ENCODE measurements at regions not wholly inside any gene's neighbourhood (a gene's known extent, or its start where the extent isn't known, plus 50 kb on each side); places are given as distances from the start of the nearest gene placed in this dataset.
"Not testable (repeated sequence)": the region's sequence is repeated elsewhere in the genome, so short reads cannot be mapped to it uniquely, and the experiment has no call there.

- no peak for FAIRE-seq
Observed at GRCh38 chr12:71385155-71385554, 54.4 kb upstream of the LGR5 start.

GRCh38 chr12:71376711-71377355 is 62.8 kb upstream of the LGR5 start:
- FAIRE-seq: not testable (repeated sequence)

- FAIRE-seq: no peak
Observed at GRCh38 chr12:71371122-71371521, 68.5 kb upstream of the LGR5 start.

- no peak for FAIRE-seq
Observed at GRCh38 chr12:71360013-71360412, 79.6 kb upstream of the LGR5 start.

- FAIRE-seq: no peak
Observed at GRCh38 chr12:71356569-71356968, 83.0 kb upstream of the LGR5 start.

GRCh38 chr12:71354871-71355270 is 84.7 kb upstream of the LGR5 start:
- no peak for FAIRE-seq

GRCh38 chr12:71353607-71354006 is 86.0 kb upstream of the LGR5 start:
- no peak for FAIRE-seq

GRCh38 chr12:71349950-71350349 is 89.6 kb upstream of the LGR5 start:
- no peak for FAIRE-seq

- no peak for FAIRE-seq
Observed at GRCh38 chr12:71338933-71339332, 100.7 kb upstream of the LGR5 start.

- no peak for FAIRE-seq
Observed at GRCh38 chr12:71335963-71336257, 103.7 kb upstream of the LGR5 start.

- no peak for FAIRE-seq
Observed at GRCh38 chr12:71335151-71335962, 104.2 kb upstream of the LGR5 start.

- no peak for FAIRE-seq
Observed at GRCh38 chr12:71333418-71333817, 106.2 kb upstream of the LGR5 start.

GRCh38 chr12:71329956-71330355 is 109.6 kb upstream of the LGR5 start:
- FAIRE-seq: no peak

- no peak for FAIRE-seq
Observed at GRCh38 chr12:71321531-71321930, 118.1 kb upstream of the LGR5 start.

GRCh38 chr12:71321130-71321529 is 118.5 kb upstream of the LGR5 start:
- FAIRE-seq: no peak

- no peak for FAIRE-seq
Observed at GRCh38 chr12:71315328-71315985, 124.1 kb upstream of the LGR5 start.

- no peak for FAIRE-seq
Observed at GRCh38 chr12:71312768-71313403, 126.7 kb upstream of the LGR5 start.

GRCh38 chr12:71311611-71312010 is 128.0 kb upstream of the LGR5 start:
- not testable (repeated sequence) for FAIRE-seq

GRCh38 chr12:71306808-71307207 is 132.8 kb upstream of the LGR5 start:
- peak; percentile 100 for FAIRE-seq

- no peak for FAIRE-seq
Observed at GRCh38 chr12:71304306-71304705, 135.3 kb upstream of the LGR5 start.

- no peak for FAIRE-seq
Observed at GRCh38 chr12:71303199-71303598, 136.4 kb upstream of the LGR5 start.

- FAIRE-seq: no peak
Observed at GRCh38 chr12:71300772-71301675, 138.6 kb upstream of the LGR5 start.

Data from islet of Langerhans (tissue), 1 donor.